ENCODE measurements at regions not wholly inside any gene's neighbourhood (a gene's known extent, or its start where the extent isn't known, plus 50 kb on each side); places are given as distances from the start of the nearest gene placed in this dataset.
A peak's percentile ranks its signal among the peaks of the same experiment; 100 is the strongest.

- DNase-seq (peak; percentile 7), ATAC-seq (ENCODE audit: low read depth) (no peak)
- H2AK5ac ChIP-seq (ENCODE audit: low read depth, low read length): no peak overlapping the region
- ChIA-PET CTCF (no interaction called here), POLR2A (ENCODE audit: unreplicated experiment) (no interaction called here)
- no peak overlapping the region for H2BK15ac ChIP-seq (ENCODE audit: low read depth, low read length)
- no peak overlapping the region for H3K4me2 ChIP-seq (ENCODE audit: low read depth, low read length)
- no TSS peak for BruUV-seq (replicated peaks)
- no peak overlapping the region for H3K4ac ChIP-seq (ENCODE audit: low read depth, low read length)
- in situ Hi-C loops (cut with MboI; ENCODE audit: low sequenced_read_pairs): no loop called here
- no peaks in the 10 kb centered on the region for H3K9me3 ChIP-seq (ENCODE audit: control insufficient read depth, insufficient read depth, low read length)
- no peak overlapping the region for H4K91ac ChIP-seq (ENCODE audit: insufficient read depth, low read depth, low read length)
- no peak overlapping the region for H4K5ac ChIP-seq (ENCODE audit: low read depth, low read length)
- H3K18ac ChIP-seq (ENCODE audit: low read depth, low read length): no peak overlapping the region
- H3K56ac ChIP-seq (ENCODE audit: extremely low read depth, insufficient read depth, low read length): no peak overlapping the region
- peaks cover 2% of the 10 kb centered on the region; the same call in 1 of the 2 replicates for H3K9me1 ChIP-seq (ENCODE audit: insufficient read depth, low read length)
- H3K23ac ChIP-seq (ENCODE audit: low read depth, low read length): no peak overlapping the region
- no peak overlapping the region for H3K14ac ChIP-seq (replicated peaks; ENCODE audit: low read depth, low read length)
- no peak overlapping the region for H2BK5ac ChIP-seq (ENCODE audit: low read depth, low read length, poor library complexity, severe bottlenecking)
- intact Hi-C loops (cut with micrococcal nuclease): no loop called here
- no peak overlapping the region for H3K4me3 ChIP-seq (ENCODE audit: insufficient read depth, low read depth, low read length)
- H2BK120ac ChIP-seq (ENCODE audit: low read depth, low read length): no peak overlapping the region
- WGBS, 2 experiments (ENCODE audit: extremely low coverage in 2 of 2, insufficient read length in 1 of 2): no CpG with 5 or more reads among the region's 4 CpGs
- dilution Hi-C loops (cut with HindIII; ENCODE audit: low sequenced_read_pairs, unreplicated experiment): no loop called here
- no peak overlapping the region for H2BK20ac ChIP-seq (ENCODE audit: low read depth, low read length)
- no peaks in the 10 kb centered on the region for H4K20me1 ChIP-seq (ENCODE audit: insufficient read depth, low read length)
- H3K4me1 ChIP-seq (ENCODE audit: control insufficient read depth, insufficient read depth, low read length): no peaks in the 10 kb centered on the region
- no peak overlapping the region for H2AFZ ChIP-seq (replicated peaks; ENCODE audit: low read length, poor library complexity)
- H3K36me3 ChIP-seq (ENCODE audit: control insufficient read depth, insufficient read depth, low read length): no peaks in the 10 kb centered on the region
- TF ChIP-seq USF2 (IDR thresholded peaks at IDR 0.05; ENCODE audit: low read depth, low read length): no peak
- TF ChIP-seq RCOR1 (IDR thresholded peaks at IDR 0.05; ENCODE audit: insufficient replicate concordance, low read length): no peak
- TF ChIP-seq ELK1 (IDR thresholded peaks at IDR 0.05; ENCODE audit: borderline replicate concordance, low read depth, low read length): no peak
- no peak for TF ChIP-seq MXI1 (IDR thresholded peaks at IDR 0.05; ENCODE audit: borderline replicate concordance, low read depth, low read length)
- no peak for TF ChIP-seq BHLHE40 (IDR thresholded peaks at IDR 0.05; ENCODE audit: low read depth, low read length)
- TF ChIP-seq MAFK (IDR thresholded peaks at IDR 0.05; ENCODE audit: low read depth, low read length): no peak
- TF ChIP-seq CHD1 (IDR thresholded peaks at IDR 0.05; ENCODE audit: low read depth, low read length): no peak
- no peak for TF ChIP-seq NFE2L2 (IDR thresholded peaks at IDR 0.05; ENCODE audit: low read depth, low read length)
- TF ChIP-seq CEBPB (IDR thresholded peaks at IDR 0.05; ENCODE audit: low read depth, low read length): no peak
- TF ChIP-seq RAD21 (IDR thresholded peaks at IDR 0.05; ENCODE audit: low read length): no peak
- H3K79me1 ChIP-seq (ENCODE audit: low read depth in 1 of 2, low read length in 2 of 2): no peaks in the 10 kb centered on the region
- H2AK9ac ChIP-seq (replicated peaks; ENCODE audit: low read depth, low read length, poor library complexity): no peak overlapping the region
- H3K9ac ChIP-seq (ENCODE audit: low read depth, low read length): no peak overlapping the region
- no peak overlapping the region for H3K27ac ChIP-seq (ENCODE audit: insufficient read depth, low read length)
- no peak overlapping the region for H4K8ac ChIP-seq (ENCODE audit: low read depth in 2 of 2, low read length in 2 of 2)
- peaks cover 30% of the 10 kb centered on the region for H3K27me3 ChIP-seq (ENCODE audit: control insufficient read depth, insufficient read depth, low read length)
These were observed 211.4 kb downstream of the MID1IP1 start for GRCh38 chrX:39012621-39013111.

Data from IMR-90 (cell line).